NCI-H345 treated with DMSO at 0.1 percent for 48 hours (cell line): ENCODE measurements at regions not wholly inside any gene's neighbourhood (a gene's known extent, or its start where the extent isn't known, plus 50 kb on each side); places are given as distances from the start of the nearest gene placed in this dataset.
"Not testable (repeated sequence)": the region's sequence is repeated elsewhere in the genome, so short reads cannot be mapped to it uniquely, and the experiment has no call there.

Experiments used
- DNase-seq: peaks from one replicate; lab custom pipeline; 2025; ENCODE audit not compliant: unreplicated experiment; lab: John Stamatoyannopoulos, UW

DNA sequence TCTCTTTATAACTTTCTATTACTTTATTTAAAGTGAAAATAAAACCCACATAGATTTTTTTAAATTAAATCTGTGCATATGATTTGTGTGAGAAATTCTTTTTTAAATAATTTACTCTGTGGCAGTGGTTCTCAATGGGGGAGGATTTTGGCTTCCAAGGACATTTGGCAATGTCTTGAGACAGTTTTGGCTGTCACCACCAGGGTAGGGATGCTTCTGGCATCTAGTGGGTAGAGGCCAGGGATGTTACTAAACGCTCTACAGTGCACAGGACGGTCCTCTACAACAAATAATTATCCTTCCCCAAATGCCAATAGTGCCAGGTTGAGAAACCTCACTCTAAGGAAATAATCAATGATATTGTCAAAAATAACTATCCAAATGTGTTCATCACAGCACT lies 177.9 kb upstream of the CCNG1 start:
- DNase-seq = no peak

DNA sequence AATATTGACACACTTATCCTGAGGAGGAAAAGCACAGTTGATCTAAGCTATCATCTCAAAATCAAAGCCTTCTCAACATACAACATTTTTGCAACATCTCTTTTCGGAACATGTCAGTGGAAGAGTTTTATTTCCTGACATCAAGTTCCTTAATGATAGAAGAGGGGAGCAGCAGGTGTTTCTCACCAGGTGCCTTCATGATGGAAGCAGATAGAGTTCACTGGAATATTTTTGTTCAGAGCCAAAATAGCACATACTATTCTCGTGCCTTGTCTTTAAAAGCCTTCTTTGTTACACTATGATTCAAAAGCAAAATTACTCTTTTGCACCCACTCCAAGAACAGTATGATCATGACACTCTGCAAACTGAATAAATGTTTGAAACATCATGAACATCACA lies 176.9 kb upstream of the CCNG1 start:
- DNase-seq = no peak

DNA sequence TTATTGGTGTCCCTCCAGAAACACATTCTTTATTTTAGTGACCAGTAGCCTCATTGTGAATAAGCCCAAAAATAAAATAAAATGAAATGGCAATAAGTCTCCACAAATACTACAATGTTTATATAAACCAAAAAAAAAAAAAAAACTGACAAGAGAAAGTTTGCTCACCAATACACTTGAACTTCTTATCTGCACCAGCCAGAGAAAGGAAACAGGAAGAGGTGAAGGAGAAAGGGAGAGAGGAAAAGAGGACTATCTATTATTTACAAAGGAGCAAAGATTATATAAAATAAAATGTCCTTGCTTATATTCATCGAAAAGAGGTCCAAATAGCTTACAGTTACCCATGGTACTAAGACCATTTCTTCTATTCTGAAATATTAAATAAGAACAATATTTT lies 176.4 kb upstream of the CCNG1 start:
- no peak for DNase-seq

DNA sequence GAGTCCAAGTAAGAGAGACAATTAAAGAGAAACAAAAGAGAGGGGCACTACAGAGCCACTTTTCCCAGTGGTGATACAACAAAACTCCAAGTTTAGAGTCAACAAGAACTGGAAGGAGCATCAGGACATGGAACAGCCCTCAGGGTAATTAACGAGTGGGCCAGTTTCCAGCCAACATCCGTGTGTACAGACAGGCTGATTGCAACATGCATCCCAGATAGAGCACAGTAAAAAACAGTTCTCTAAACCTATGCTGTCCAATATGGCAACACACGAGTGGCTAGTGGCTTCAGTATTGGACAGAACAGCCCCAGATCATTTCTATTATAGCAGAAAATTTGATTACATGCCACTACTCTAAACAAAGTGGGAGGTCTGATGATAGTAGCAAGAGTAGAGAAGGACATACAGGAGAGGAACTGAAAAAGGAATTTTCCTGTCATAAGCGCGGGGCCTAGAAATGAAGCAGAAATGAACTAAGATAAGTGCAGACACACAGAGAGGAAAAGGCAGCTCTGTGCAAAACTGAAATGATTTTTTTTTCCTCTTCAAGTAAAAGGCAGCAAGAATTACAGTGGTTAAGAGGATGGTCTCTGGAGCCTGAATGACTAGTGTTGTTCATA lies 175.6 kb upstream of the CCNG1 start:
- DNase-seq = no peak

DNA sequence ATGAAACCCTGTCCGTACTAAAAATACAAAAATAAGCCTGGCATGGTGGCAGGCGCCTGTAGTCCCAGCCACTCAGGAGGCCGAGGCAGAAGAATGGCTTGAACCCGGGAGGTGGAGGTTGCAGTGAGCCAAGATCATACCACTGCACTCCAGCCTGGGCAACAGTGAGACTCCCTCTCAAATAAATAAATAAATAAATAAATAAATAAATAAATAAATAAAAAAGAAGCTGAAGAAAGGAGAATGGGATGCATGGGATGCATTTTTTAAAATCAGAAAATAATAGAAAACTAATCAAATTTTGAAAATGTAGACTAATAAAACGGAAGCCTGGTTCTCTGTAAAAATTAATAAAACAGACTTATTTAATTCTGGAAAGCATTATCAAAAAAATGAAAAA lies 171.1 kb upstream of the CCNG1 start:
- not testable (repeated sequence) for DNase-seq

DNA sequence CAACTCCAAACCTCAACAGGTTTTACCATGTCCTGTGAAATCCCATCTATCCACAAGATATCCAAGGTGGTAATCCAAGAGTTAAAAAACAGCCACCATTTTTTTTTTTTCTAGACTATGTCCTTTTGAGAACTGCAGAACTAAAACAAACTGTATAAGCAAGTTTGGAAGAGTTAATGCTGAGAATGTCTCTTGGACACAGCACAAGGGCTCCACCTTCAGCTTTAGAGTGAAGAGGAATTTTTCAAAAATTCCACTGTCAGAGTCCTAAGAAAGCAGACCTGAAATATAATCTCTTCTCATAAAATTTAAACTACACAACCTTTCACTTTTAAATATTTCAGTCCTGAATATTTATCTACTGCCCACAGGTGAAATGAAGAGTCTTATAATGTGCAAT lies 167.8 kb upstream of the CCNG1 start:
- no peak for DNase-seq

DNA sequence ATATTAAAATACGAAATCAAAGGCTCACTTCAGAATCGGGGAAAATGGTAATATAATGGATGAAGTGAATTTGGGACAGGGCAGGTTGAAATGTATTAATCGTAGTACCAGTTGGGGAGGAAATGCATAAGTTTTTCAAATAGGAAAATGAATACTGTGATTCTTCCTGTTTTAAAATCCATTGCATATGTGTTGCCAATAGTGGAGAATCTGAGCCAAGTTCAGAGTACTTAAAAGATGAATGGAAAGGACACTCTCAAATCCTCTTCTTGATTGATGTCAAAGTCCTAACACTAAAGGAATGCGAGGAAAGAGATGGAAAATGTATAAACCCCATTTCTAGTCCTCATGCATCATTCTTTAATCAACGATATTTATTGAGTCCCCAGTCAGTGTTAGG lies 160.9 kb upstream of the CCNG1 start:
- no peak for DNase-seq

DNA sequence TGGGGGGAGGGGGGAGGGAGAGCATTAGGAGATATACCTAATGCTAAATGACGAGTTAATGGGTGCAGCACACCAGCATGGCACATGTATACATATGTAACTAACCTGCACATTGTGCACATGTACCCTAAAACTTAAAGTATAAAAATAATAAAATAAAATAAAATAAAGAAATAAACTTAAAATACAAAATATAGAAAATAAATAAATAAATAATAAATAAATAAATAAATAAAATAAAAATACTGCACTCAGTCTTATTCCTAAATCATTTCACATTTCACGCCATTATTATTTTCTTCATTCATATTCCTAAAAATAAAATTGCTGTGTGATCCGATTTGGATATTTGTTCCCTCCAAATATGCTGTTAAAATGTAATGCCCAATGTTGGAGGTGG lies 156.5 kb upstream of the CCNG1 start:
- not testable (repeated sequence) for DNase-seq

DNA sequence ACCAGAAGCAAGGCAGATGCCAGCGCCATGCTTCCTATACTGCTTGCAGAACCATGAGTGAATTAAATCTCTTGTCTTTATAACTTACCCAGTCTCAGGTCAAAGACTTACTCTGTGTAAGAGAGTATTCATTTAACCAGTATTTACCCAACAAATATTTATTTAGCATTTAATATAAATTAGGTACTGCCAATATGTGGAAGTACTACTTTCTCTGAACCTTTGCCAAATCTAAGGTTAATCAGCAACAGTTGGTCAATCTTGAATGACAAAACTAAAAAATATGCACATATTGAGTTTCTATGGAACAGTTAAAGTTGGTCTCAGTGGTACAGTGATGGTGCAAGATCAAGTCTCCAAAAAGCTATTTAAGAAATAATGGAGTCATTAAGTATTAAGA lies 155.9 kb upstream of the CCNG1 start:
- DNase-seq = no peak

DNA sequence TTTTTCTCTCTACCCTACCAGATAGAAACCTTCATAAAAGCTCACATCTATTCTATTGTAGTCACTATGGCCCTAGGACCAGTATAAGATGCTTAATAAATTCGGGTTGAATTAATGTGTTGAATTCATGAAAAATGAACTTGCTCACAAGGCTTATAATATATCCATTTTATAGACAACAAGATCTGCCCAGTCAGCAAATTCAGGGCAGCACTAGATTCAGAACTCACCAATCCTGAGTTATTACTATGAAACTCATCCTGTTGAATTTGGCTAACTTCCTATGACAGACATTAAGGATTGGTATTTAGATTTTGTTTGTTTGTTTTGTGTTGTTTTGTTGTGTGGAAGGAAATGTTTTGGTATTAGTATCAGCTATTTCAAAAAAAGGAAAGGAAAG lies 143.6 kb upstream of the CCNG1 start:
- no peak for DNase-seq

DNA sequence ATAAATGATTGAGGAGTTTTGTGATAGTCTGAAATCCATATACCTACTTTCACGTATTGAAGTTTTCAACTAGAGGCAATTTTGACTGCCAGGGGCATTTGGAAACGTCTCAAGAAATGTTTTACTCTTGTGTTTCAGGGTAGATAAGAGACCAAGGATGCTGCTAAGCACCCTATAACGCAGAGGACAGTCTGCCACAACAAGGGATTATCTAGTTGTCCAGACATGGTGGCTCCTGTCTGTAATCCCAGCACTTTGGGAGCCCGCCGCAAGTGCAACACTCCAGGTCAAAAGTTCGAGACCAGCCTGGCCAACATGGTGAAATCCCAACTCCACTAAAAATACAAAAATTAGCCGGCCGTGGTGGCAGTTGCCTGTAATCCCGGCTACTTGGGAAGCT lies 133.7 kb upstream of the CCNG1 start:
- DNase-seq = no peak

DNA sequence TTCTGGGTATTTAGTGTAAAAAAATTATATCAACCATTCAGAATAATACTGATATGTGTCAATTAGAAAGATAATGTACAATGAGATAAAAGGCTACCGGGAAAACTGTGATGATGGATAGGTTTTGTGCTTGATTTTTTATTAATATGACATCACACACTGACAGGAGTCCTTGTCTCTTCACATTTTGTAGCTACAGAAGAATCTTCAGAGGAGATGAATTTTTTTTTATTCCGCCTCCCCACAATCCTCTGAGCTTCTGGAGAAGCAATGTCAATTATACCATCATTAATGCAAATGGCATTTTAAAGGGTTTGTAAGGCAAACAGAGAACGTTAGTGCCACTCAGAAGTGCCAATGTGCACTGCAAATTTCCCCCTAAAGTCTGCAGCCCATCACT lies 131.7 kb upstream of the CCNG1 start:
- no peak for DNase-seq

DNA sequence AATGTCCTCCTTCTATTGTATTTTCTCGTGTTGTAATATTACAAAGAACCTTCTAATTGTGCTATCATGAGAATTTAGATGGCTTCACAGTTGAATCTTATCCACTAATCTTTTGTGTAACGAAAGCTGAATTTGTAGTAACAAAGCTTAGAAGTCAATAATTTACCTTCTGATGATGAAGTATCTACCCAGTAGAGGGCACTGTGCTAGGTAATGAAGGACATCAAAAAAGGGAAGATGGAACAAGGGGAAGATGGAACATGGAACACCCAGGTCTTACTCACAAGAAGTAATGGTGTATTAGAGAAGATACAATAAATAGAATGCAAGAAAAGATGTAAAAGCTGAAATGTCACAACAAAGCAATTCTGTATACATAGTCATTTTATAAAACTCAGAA lies 131.0 kb upstream of the CCNG1 start:
- DNase-seq = no peak

DNA sequence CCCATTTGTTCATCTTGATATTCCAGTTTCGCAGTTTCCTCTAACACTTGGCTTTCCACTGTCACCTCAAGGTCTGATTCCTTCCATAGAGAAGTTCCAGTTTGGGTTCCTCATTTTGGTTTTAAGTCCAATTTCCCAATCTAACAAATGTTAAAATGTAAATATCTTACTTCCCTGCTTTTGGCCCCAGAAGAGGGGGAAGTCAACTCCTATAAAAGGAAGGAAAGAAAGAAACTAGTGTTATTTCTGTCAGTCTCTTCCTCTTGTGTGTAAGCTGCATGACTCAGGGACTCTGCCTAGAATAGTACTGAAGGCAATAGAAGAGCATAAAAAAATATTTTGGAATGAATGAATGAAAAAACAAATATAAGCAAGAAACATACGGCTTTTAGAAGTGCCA lies 127.5 kb upstream of the CCNG1 start:
- DNase-seq = no peak

DNA sequence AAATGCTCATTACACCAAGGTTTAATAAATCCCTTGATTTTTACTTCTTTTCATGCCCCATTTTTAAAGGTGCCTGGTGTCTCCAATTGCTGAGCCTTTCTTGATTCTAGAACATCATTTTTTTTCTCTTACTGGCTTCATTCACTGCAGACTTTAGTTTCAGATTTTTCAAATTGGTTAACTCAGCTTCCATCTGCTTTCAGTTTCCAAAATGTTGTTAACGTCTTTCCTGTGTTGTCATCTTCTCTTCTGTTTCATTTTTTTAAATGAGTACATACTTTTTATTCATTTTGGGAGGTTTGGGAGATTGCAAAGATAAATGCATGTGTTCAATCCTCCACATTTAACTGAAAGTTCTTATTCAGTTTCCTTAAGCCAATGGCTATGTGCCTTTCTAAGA lies 126.4 kb upstream of the CCNG1 start:
- no peak for DNase-seq

DNA sequence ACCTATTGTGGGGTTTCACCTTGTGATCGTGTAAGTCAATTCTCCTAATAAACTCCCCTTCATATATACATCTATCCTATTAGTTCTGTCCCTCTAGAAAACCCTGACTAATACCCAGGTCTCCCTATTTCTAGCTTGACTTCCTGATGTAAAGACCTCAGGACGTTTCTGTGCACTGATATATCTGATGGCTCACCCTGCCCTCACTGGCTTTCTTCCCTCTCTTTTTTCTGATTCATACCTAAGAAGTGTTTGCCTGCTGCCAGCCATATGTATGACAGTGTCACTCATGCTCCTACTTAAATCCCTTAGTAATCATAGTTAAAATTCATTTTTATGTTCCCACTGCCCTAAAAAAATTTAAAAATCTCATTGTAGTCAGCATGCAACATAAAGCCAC lies 124.8 kb upstream of the CCNG1 start:
- no peak for DNase-seq

DNA sequence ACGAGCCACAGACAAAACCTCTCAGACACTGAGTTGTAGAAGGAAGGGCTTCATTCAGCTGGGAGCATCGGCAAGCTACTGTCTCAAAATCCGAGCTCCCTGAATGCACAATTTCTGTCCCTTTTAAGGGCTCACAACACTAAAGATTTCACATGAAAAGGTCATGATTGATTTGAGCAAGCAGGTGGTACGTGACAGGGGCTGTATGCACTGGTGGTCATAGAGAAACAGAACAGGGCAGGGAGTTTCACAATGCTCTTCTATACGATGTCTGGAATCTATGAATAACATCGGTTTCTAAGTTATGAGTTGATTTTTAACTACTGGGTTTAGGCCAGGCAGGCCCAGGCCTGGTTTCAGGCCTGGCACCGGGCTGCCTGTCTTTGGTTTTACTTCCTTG lies 124.3 kb upstream of the CCNG1 start:
- not testable (repeated sequence) for DNase-seq

DNA sequence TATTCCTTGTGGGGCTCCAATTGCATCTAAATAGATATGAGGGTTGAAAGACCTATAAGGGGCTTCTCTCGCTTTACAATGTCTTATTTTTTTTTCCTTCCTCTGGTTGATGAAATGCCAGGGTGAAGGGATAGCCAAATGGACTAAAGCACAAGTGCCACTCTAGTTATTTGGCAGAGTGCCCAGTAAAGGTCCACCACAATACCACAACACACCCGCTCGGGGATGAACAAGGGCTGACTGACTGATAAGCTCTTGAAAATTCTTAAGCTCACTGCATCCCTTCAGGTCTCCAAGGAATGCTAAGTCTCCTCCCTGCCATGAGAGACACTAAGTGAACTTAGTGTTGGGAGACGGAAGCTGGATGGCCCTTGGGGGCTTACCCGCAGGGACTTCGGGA lies 121.0 kb upstream of the CCNG1 start:
- DNase-seq = not testable (repeated sequence)

DNA sequence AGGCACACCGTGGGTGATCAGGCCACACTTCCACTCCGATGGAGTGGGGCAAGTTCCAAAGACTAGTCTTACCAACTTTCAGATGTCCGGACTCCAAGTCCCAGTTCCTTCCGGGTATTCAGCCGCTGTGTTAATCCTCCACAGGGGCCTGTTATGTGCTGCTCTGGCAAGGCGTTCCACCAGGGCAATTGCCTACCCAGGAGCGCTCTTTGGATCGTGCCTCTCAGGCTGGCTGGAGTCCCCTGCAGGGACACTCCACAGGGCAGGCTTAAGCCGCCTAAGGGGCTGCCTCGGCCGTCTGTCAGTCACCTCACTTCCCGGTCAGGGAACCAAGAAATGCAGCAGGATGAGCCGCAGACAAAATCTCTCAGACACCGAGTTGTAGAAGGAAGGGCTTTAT lies 118.7 kb upstream of the CCNG1 start:
- DNase-seq = no peak

DNA sequence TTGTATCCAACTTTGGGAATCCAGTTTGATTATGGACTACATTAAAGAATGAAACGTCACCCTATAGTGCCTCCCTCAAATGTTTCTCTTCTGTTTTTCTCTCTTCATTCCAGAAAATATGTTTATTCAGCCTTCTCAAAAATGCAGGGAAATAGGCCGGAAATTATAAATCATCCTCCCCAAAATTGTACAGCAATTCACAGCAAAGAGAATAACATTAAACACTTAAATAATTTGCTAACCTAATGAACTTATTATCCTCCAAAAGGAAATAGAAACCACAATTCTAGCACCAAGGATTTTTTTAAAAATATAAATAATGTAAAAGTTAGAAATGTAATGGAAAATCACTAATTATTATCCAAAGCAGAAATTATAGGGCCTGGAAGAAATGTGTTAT lies 115.9 kb upstream of the CCNG1 start:
- no peak for DNase-seq

DNA sequence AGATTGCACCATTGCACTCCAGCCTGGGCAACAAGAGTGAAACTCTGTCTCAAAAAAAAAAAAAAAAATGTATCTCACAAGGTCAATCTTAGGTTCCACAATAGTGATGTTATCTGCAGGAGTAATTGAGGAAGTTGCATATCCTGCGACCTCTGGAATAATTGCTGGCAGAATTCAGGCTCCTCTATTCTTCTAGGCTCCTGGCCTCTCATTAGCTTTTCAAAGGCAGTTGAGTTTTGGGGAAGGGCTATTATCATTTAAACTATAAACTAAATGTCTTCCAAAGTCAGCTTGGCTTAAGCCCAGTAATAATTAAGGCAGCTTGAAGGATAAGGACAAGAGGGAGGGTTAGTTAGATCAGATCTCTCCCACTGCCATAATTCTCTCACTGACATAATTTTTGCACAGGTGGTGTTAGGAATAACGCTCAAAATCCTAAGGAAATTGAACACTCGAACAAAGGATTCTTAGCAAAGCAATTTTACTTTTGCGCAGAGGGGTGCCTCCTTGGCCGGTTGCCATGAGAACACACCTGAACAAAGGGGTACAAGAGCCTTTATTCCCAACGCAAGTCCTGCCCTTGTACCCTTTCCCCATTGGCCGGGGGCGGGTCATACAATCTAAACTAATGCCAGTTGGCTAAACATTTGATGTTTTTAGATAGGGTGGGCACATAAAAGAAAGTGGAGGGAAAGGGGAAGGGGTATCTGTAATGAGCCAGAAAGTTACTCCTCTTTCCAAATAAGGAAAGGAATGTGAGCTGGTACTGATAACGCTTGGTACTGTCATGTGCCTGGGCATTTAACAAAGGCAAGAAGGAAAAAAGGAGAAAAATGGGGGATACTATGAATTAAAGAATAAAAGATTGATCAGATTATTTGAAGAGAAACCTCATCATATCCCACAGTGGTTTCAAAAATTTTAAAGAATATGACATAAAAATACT lies 106.4 kb upstream of the CCNG1 start:
- DNase-seq = no peak

DNA sequence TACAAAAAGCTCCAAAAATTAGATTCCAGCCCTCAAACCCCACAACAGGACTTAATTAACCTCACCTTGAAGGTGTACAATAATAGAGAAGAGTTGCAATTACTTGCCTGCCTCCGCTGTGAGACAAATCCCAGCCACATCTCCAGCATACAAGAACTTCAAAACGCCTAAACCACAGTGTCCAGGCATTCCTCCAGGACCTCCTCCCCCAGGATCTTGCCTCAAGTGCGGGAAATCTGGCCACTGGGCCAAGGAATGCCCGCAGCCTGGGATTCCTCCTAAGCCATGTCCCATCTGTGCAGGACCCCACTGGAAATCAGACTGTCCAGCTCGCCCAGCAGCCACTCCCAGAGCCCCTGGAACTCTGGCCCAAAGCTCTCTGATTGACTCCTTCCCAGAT lies 101.3 kb upstream of the CCNG1 start:
- DNase-seq = not testable (repeated sequence)

DNA sequence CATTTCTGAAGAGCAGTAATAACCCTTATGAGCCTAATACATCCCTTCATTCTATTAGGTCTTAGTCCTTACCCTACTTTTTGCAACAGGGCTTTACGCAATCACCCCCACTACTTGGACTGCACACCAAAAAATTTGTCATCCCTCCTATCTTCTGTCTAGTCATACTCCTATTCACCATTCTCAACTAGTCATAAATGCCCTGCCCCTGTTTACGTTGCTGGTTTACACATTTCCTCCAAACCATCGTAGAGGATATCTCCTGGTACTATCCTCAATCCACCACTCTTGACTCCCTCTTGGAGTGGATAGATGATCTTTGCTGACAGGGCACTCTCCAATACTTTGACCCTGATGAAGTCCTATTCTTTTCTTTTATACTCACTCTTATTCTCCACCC lies 98.2 kb upstream of the CCNG1 start:
- no peak for DNase-seq
